Ishikawa (cell line): ENCODE measurements at regions not wholly inside any gene's neighbourhood (a gene's known extent, or its start where the extent isn't known, plus 50 kb on each side); places are given as distances from the start of the nearest gene placed in this dataset.

Experiments used
- CEBPB ChIP-seq: IDR thresholded peaks from 2 replicates; pipeline ENCODE4 v1.6.1; 2012
- CREB1 ChIP-seq: IDR thresholded peaks from 2 replicates; pipeline ENCODE4 v1.6.1; 2012; ENCODE audit warnings: low read depth
- EP300 ChIP-seq: IDR thresholded peaks from 2 replicates; pipeline ENCODE4 v1.6.1; 2012; ENCODE audit warnings: borderline replicate concordance
- FOXM1 ChIP-seq: IDR thresholded peaks from 2 replicates; pipeline ENCODE4 v1.6.1; 2012; ENCODE audit warnings: low read depth, borderline replicate concordance
- RAD21 ChIP-seq: IDR thresholded peaks from 2 replicates; pipeline ENCODE4 v1.6.1; 2012; ENCODE audit warnings: low read depth
- REST ChIP-seq: IDR thresholded peaks from 2 replicates; pipeline ENCODE4 v1.6.1; 2012; ENCODE audit warnings: low read depth, mild to moderate bottlenecking
- TAF1 ChIP-seq: IDR thresholded peaks from 2 replicates; pipeline ENCODE4 v1.6.1; 2012; ENCODE audit warnings: low read depth, mild to moderate bottlenecking
- TEAD4 ChIP-seq: IDR thresholded peaks from 2 replicates; pipeline ENCODE4 v1.6.1; 2012
- YY1 ChIP-seq: IDR thresholded peaks from 2 replicates; pipeline ENCODE4 v1.6.1; 2012; ENCODE audit warnings: low read depth
- ZBTB7A ChIP-seq: IDR thresholded peaks from 2 replicates; pipeline ENCODE4 v1.6.1; 2012; ENCODE audit warnings: low read depth
- TF ChIP-seq, protein P1 (sequence below): IDR thresholded peaks from 2 replicates; pipeline ENCODE4 v1.6.1; 2012

- TF ChIP-seq, protein P1, sequence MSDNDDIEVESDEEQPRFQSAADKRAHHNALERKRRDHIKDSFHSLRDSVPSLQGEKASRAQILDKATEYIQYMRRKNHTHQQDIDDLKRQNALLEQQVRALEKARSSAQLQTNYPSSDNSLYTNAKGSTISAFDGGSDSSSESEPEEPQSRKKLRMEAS: no peak
- no peak for TF ChIP-seq TEAD4
- TF ChIP-seq EP300: no peak
- TF ChIP-seq CEBPB: no peak
- no peak for TF ChIP-seq CREB1
- no peak for TF ChIP-seq REST
- no peak for TF ChIP-seq TAF1
- no peak for TF ChIP-seq YY1
- no peak for TF ChIP-seq ZBTB7A
- no peak for TF ChIP-seq FOXM1
- TF ChIP-seq RAD21: no peak
Measured at GRCh38 chr10:129339841-129340240, 127.2 kb upstream of the MGMT start.
